Liver (tissue), 7 donors: ENCODE measurements at regions not wholly inside any gene's neighbourhood (a gene's known extent, or its start where the extent isn't known, plus 50 kb on each side); places are given as distances from the start of the nearest gene placed in this dataset.

ENCODE experiments used
- DNase-seq: peaks from one replicate; pipeline ENCODE4 v3.0.0-alpha.2; 2017; ENCODE audit warnings: low spot score
- H3K27ac ChIP-seq, 2 donors: one replicate each; pipeline ENCODE4 v1.7.0; 2013; ENCODE audit warnings: inconsistent platforms in 2 of 2, low read length in 2 of 2, control low read depth in 1 of 2, low read depth in 1 of 2, mild to moderate bottlenecking in 1 of 2
- H3K27me3 ChIP-seq, 4 donors: one replicate each; pipeline versions ENCODE4 v1.6.1 to v1.7.0; 2013; ENCODE audit warnings: low read length in 3 of 4, inconsistent platforms in 1 of 4, mild to moderate bottlenecking in 1 of 4, moderate library complexity in 1 of 4; ENCODE audit not compliant: control insufficient read depth in 4 of 4, insufficient read depth in 4 of 4
- H3K36me3 ChIP-seq, 4 donors: one replicate each; pipeline versions ENCODE4 v1.6.1 to v1.7.0; 2013; ENCODE audit warnings: low read length in 3 of 4, mild to moderate bottlenecking in 3 of 4, low read depth in 1 of 4, moderate library complexity in 1 of 4; ENCODE audit not compliant: control insufficient read depth in 4 of 4, insufficient read depth in 3 of 4
- H3K4me1 ChIP-seq, 4 donors: one replicate each; pipeline versions ENCODE4 v1.6.1 to v1.7.0; 2013; ENCODE audit warnings: low read length in 3 of 4, mild to moderate bottlenecking in 3 of 4, moderate library complexity in 1 of 4; ENCODE audit not compliant: control insufficient read depth in 4 of 4, insufficient read depth in 4 of 4
- H3K4me3 ChIP-seq, 3 donors: one replicate each; pipeline versions ENCODE4 v1.6.1 to v1.7.0; 2013; ENCODE audit warnings: low read length in 3 of 3, control low read depth in 1 of 3, low read depth in 1 of 3, mild to moderate bottlenecking in 1 of 3
- H3K9ac ChIP-seq, 2 donors: one replicate each; pipeline ENCODE4 v1.7.0; 2013; ENCODE audit warnings: low read length in 2 of 2, mild to moderate bottlenecking in 2 of 2, moderate library complexity in 2 of 2, control low read depth in 1 of 2, low read depth in 1 of 2
- H3K9me3 ChIP-seq, 4 donors: one replicate each; pipeline versions ENCODE4 v1.6.1 to v1.7.0; 2013; ENCODE audit warnings: low read length in 3 of 4; ENCODE audit not compliant: control insufficient read depth in 4 of 4
- ATF3 ChIP-seq: IDR thresholded peaks from 2 replicates; pipeline ENCODE4 v1.6.1; 2016; ENCODE audit warnings: antibody characterized with exemption
- FOXA2 ChIP-seq: IDR thresholded peaks from 2 replicates; pipeline ENCODE4 v1.6.1; 2016; ENCODE audit warnings: antibody characterized with exemption
- GABPA ChIP-seq, 2 donors: IDR thresholded peaks in 1 of 2; conservative IDR thresholded peaks in 1 of 2; 2 replicates each; pipeline ENCODE4 v1.6.1; 2016; ENCODE audit warnings: antibody characterized with exemption in 2 of 2, mild to moderate bottlenecking in 1 of 2, moderate library complexity in 1 of 2
- HNF4A ChIP-seq, 2 donors: conservative IDR thresholded peaks; 2 replicates each; pipeline ENCODE4 v1.6.1; 2016; ENCODE audit warnings: antibody characterized with exemption in 2 of 2, mild to moderate bottlenecking in 2 of 2
- JUND ChIP-seq, 2 donors: IDR thresholded peaks; 2 replicates each; pipeline ENCODE4 v1.6.1; 2016; ENCODE audit warnings: antibody characterized with exemption in 2 of 2
- MAX ChIP-seq: IDR thresholded peaks from 2 replicates; pipeline ENCODE4 v1.6.1; 2016; ENCODE audit warnings: antibody characterized with exemption
- NR2F2 ChIP-seq: IDR thresholded peaks from 2 replicates; pipeline ENCODE4 v1.6.1; 2016; ENCODE audit warnings: antibody characterized with exemption
- RAD21 ChIP-seq, 2 donors: IDR thresholded peaks; 2 replicates each; pipeline ENCODE4 v1.6.1; 2016; ENCODE audit warnings: antibody characterized with exemption in 2 of 2, mild to moderate bottlenecking in 2 of 2
- RXRA ChIP-seq, 2 donors: IDR thresholded peaks; 2 replicates each; pipeline ENCODE4 v1.6.1; 2017 to 2018; ENCODE audit warnings: antibody characterized with exemption in 2 of 2, mild to moderate bottlenecking in 1 of 2
- WGBS: extraction: QIAGEN DNeasy Blood & Tissue Kit; methylation state at CpG from one replicate; pipeline ENCODE4 v1.1.7; 2013; 5-methylcytosine and 5-hydroxymethylcytosine counted together
- TF ChIP-seq, protein P1 (sequence below): IDR thresholded peaks from 2 replicates; pipeline ENCODE4 v1.6.1; 2016; ENCODE audit warnings: antibody characterized with exemption, mild to moderate bottlenecking
- donor health status: healthy.
- donor health status: healthy.
- donor health status: healthy.
- donor health status: healthy.

DNA sequence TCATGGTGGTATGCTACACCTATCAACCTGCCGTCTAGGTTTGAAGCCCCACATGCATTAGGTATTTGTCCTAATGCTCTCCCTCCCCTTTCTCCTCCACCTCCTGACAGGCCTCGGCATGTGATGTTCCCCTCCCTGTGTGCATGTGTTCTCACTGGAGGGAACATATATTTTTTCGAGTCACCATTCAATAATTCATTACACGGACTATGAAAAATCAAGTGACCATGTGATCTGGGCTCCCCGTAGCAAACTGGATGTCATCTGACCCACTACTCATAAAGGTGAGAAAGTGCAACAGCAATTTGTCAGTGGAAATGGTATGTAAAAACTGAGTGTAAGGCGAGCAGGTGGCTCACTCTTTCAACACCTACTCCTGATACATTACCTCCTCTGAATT, 224.3 kb upstream of the RASGRP1 start:
- H3K4me1 ChIP-seq = no peaks in the 10 kb centered on the region

GRCh38 chr15:38789566-38789965, 225.0 kb upstream of the RASGRP1 start:
- H3K27ac ChIP-seq = no peak overlapping the region
- no peaks in the 10 kb centered on the region for H3K36me3 ChIP-seq
- no peak for DNase-seq
- H3K27me3 ChIP-seq = peaks cover 0 to 2% (median 0%) of the 10 kb centered on the region in 4 donors
- 85% methylated on average over 3 of the region's 3 CpGs for WGBS
- H3K4me1 ChIP-seq = no peaks in the 10 kb centered on the region
- H3K4me3 ChIP-seq = no peak overlapping the region
- no peaks in the 10 kb centered on the region for H3K9me3 ChIP-seq
- no peak for TF ChIP-seq GABPA (IDR thresholded peaks at IDR 0.05 in 1 of 2, conservative IDR thresholded peaks at IDR 0.05 in 1 of 2)
- TF ChIP-seq JUND (IDR thresholded peaks at IDR 0.05) = no peak
- H3K9ac ChIP-seq = no peak overlapping the region

More for the DNA sequence above, 224.3 kb upstream of the RASGRP1 start:
- TF ChIP-seq GABPA (IDR thresholded peaks at IDR 0.05 in 1 of 2, conservative IDR thresholded peaks at IDR 0.05 in 1 of 2) = no peak
- no peak for TF ChIP-seq JUND (IDR thresholded peaks at IDR 0.05)
- TF ChIP-seq HNF4A (conservative IDR thresholded peaks at IDR 0.05) = no peak
- no peak for TF ChIP-seq MAX
- TF ChIP-seq FOXA2 = no peak
- TF ChIP-seq, protein P1, sequence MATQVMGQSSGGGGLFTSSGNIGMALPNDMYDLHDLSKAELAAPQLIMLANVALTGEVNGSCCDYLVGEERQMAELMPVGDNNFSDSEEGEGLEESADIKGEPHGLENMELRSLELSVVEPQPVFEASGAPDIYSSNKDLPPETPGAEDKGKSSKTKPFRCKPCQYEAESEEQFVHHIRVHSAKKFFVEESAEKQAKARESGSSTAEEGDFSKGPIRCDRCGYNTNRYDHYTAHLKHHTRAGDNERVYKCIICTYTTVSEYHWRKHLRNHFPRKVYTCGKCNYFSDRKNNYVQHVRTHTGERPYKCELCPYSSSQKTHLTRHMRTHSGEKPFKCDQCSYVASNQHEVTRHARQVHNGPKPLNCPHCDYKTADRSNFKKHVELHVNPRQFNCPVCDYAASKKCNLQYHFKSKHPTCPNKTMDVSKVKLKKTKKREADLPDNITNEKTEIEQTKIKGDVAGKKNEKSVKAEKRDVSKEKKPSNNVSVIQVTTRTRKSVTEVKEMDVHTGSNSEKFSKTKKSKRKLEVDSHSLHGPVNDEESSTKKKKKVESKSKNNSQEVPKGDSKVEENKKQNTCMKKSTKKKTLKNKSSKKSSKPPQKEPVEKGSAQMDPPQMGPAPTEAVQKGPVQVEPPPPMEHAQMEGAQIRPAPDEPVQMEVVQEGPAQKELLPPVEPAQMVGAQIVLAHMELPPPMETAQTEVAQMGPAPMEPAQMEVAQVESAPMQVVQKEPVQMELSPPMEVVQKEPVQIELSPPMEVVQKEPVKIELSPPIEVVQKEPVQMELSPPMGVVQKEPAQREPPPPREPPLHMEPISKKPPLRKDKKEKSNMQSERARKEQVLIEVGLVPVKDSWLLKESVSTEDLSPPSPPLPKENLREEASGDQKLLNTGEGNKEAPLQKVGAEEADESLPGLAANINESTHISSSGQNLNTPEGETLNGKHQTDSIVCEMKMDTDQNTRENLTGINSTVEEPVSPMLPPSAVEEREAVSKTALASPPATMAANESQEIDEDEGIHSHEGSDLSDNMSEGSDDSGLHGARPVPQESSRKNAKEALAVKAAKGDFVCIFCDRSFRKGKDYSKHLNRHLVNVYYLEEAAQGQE = no peak
- TF ChIP-seq RXRA (IDR thresholded peaks at IDR 0.05) = no peak
- no peak for TF ChIP-seq RAD21 (IDR thresholded peaks at IDR 0.05)
- 92% methylated on average over 6 of the region's 6 CpGs for WGBS
- H3K9ac ChIP-seq = no peak overlapping the region
- no peaks in the 10 kb centered on the region for H3K36me3 ChIP-seq
- H3K9me3 ChIP-seq = no peaks in the 10 kb centered on the region
- H3K4me3 ChIP-seq = no peak overlapping the region
- no peak for DNase-seq
- no peaks in the 10 kb centered on the region for H3K27me3 ChIP-seq
- no peak overlapping the region for H3K27ac ChIP-seq

GRCh38 chr15:38793206-38793810, 228.7 kb upstream of the RASGRP1 start:
- no peak overlapping the region for H3K9ac ChIP-seq
- H3K36me3 ChIP-seq = no peaks in the 10 kb centered on the region
- H3K9me3 ChIP-seq = no peaks in the 10 kb centered on the region
- no peak overlapping the region for H3K27ac ChIP-seq
- H3K4me1 ChIP-seq = no peaks in the 10 kb centered on the region
- TF ChIP-seq GABPA (IDR thresholded peaks at IDR 0.05 in 1 of 2, conservative IDR thresholded peaks at IDR 0.05 in 1 of 2) (no peak), ATF3 (no peak), RAD21 (IDR thresholded peaks at IDR 0.05) (no peak), FOXA2 (no peak), NR2F2 (no peak)
- no peak overlapping the region for H3K4me3 ChIP-seq
- 65% methylated on average over 4 of the region's 4 CpGs for WGBS
- peaks cover 0 to 4% (median 0%) of the 10 kb centered on the region in 4 donors for H3K27me3 ChIP-seq
- DNase-seq = no peak
